PC-9 (cell line): ENCODE measurements at regions not wholly inside any gene's neighbourhood (a gene's known extent, or its start where the extent isn't known, plus 50 kb on each side); places are given as distances from the start of the nearest gene placed in this dataset.
"Not testable (repeated sequence)": the region's sequence is repeated elsewhere in the genome, so short reads cannot be mapped to it uniquely, and the experiment has no call there.

Experiments used
- EZH2 ChIP-seq: fragments of 200-600 bp; sonication (generic); IDR thresholded peaks from 2 replicates; pipeline ENCODE4 v1.8.0; 2017; ENCODE audit warnings: antibody characterized with exemption, low read depth
- TF ChIP-seq, protein P1 (sequence below): fragments of 200-600 bp; sonication (generic); conservative IDR thresholded peaks from 2 replicates; pipeline ENCODE4 v1.6.1; 2017; ENCODE audit warnings: mixed run types, antibody characterized with exemption, mild to moderate bottlenecking, moderate library complexity

DNA sequence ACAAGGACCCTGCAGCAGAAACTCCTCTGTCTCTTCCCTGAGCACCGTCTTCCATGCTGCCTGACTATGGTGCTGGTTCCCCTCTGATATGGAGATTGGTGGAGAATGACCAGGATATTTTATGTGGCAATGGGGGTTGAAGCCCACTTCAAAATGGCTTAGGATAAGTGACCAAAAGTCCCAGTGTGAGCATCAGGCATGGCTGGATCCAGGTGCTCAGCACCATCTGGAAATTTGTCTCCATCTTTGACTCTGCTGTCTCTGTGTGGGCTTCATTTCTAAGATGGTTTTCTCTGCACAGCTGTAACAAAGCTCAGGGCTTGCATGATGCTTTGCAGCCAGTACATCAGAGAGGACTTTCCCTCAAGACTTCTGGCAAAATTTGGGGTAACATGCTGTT is 61.1 kb upstream of the SAMD11 start:
- not testable (repeated sequence) for TF ChIP-seq EZH2
- TF ChIP-seq, protein P1, sequence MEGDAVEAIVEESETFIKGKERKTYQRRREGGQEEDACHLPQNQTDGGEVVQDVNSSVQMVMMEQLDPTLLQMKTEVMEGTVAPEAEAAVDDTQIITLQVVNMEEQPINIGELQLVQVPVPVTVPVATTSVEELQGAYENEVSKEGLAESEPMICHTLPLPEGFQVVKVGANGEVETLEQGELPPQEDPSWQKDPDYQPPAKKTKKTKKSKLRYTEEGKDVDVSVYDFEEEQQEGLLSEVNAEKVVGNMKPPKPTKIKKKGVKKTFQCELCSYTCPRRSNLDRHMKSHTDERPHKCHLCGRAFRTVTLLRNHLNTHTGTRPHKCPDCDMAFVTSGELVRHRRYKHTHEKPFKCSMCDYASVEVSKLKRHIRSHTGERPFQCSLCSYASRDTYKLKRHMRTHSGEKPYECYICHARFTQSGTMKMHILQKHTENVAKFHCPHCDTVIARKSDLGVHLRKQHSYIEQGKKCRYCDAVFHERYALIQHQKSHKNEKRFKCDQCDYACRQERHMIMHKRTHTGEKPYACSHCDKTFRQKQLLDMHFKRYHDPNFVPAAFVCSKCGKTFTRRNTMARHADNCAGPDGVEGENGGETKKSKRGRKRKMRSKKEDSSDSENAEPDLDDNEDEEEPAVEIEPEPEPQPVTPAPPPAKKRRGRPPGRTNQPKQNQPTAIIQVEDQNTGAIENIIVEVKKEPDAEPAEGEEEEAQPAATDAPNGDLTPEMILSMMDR = not testable (repeated sequence)
